GM21423 (cell line): ENCODE measurements at regions not wholly inside any gene's neighbourhood (a gene's known extent, or its start where the extent isn't known, plus 50 kb on each side); places are given as distances from the start of the nearest gene placed in this dataset.

Experiments used
- ATAC-seq: cut with Tn5 transposase; IDR thresholded peaks from one replicate; pipeline ENCODE4 v1.9.1; 2021; ENCODE audit warnings: mild to moderate bottlenecking, moderate library complexity; ENCODE audit not compliant: unreplicated experiment

DNA sequence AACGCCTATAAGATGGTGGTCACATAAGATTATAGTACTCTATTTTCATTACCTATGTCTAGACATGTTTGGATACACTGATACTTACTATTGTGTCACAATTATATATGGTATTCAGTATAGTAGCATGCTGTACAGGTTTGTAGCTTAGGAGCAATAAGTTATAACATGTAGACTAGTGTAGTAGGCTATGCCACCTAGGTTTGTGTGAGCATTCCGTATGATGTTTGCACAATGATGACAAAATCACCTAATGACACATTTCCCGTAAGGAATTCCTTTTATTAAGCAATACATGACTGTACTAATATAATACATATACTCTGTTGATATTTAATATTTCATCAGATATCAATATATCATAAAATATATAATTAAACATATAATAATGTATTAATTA, 540.7 kb downstream of the BMP2 start:
- no peak for ATAC-seq

GRCh38 chr20:7313047-7313446, 545.6 kb downstream of the BMP2 start:
- no peak for ATAC-seq

DNA sequence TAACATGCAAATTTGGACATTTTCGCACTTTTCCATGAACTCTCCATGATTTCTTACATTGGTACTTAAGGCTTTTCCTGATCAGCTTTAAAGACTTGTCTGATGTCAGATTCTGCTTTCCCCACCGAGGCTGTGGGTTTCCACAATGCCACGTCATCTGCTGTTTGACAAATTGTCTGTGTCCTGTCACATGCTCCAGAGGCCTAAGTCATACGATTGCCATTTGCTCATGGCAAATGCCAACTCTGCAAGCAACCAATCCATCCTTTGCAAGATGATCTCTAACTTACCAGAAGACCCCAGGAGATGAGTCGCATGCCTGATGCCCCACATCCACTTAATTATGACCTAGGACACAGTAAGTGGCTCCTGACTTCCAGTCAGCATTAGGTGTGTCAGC, 556.5 kb downstream of the BMP2 start:
- no peak for ATAC-seq

DNA sequence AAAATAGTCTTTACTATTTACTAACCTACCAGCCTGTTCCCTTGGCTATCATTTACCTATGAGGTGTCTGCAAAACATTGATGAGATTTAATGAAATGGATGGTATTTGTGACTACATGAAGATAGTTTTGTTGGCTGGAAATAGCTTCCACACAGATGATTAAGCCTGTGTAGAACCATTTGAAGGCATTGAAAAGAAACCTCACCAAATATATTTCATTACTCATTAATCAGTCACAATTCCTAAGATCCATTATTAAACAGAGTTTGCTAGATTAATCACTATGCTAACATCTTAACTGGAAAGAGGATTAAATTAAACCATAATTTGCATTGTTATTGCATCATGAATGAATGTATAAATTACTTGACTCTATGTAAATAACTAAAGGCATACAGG, 560.3 kb downstream of the BMP2 start:
- no peak for ATAC-seq

- ATAC-seq, result no peak
These were observed 563.4 kb downstream of the BMP2 start for GRCh38 chr20:7330850-7331249.

- no peak for ATAC-seq
These were observed 564.7 kb downstream of the BMP2 start for GRCh38 chr20:7332169-7332568.

GRCh38 chr20:7333841-7334240, 566.4 kb downstream of the BMP2 start:
- ATAC-seq, result no peak

DNA sequence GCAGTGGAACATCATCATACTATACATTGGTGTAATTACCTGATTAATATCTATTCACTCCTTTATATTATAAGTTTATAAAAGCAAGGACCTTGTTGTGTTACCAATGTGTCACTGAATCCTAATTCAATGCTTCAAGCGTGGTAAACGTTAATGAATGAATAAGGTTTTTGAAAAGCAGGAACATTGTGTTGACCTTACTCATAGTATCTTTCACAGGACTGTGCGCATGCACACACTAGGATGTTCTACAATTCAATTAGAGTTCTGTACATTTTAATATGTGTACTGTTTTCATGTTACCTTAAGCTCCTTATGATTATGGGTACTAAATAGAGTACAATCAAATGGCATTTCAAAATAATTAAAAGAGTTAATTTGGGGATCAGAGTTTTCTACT, 578.5 kb downstream of the BMP2 start:
- no peak for ATAC-seq

- ATAC-seq, result no peak
These were observed 579.1 kb downstream of the BMP2 start for GRCh38 chr20:7346562-7346961.

GRCh38 chr20:7347409-7347808, 579.9 kb downstream of the BMP2 start:
- no peak for ATAC-seq

DNA sequence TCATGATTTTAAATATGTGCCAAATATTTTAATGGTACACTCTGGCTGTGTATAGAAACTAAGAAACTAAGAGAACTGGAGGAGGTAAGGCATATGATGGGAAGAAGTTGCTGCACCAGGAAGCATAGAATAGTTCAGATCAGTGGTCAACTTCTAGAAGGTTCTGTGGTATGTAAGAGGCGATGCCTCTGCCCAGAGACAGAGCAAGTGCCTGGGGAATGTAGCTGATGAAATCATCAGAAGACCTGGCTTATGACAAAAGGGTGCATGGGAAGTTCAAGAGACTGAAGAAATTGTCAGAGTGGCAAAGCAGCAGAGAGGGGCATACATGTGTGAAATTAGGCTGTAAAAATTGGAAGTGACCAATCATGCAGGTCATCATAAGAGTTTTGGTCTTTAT, 580.8 kb downstream of the BMP2 start:
- no peak for ATAC-seq

- ATAC-seq, result no peak
These were observed 584.7 kb downstream of the BMP2 start for GRCh38 chr20:7352165-7352564.

DNA sequence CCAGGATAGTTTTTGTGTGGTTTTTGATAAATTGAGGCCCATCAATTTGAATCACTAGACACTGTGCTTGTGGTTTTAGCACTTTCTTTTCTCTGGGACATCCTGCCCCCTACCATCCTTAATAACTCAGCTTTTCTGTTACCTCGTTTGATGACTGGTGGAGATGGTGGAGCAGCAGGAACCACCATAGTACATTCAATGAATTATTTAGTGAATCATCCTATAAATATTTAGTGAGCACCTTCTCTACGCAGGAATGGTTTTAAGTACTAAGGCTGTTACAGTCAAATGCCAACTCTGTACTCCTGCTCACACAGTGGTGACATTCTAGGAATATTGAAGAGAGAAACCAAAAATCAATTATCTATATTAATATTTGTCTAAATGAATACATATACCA, 585.2 kb downstream of the HAO1 start:
- ATAC-seq, result no peak

DNA sequence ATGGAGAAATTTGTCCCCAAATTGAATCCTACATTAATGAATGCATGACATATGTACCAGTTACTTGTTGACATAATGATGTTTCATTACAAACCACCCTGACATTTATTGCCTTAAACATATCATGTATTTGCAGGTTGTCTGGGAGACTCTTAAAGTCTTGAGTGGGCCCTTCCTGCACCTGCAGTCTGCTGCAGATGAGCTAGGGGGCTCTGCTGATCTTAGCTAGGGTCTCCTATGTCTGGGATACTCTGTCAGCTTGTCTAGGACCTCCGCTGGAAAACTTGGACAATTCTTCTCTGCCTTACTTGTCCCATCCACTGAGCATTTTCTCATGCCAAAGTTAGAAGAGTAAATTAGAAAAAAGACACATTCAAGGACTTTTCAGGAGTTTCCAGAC, 581.6 kb downstream of the HAO1 start:
- no peak for ATAC-seq

DNA sequence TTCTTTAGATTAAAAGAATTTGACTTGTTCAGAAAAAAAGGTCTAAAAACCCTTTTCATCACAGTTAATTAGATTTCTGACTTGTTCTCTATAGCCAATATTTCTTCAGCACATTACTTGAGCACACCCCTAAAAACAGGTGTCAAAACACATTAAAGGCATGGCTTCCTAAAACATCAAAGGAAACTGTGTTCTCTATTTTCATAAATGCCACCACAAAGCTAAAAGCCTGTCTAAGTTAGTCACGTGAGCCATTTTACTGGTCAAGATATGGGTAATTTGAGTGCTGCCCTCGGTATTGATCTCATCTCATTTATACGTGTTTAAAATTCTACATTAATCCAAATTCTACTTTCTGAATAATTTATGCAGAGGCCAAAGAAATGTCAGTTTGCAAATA, 580.5 kb downstream of the HAO1 start:
- no peak for ATAC-seq

DNA sequence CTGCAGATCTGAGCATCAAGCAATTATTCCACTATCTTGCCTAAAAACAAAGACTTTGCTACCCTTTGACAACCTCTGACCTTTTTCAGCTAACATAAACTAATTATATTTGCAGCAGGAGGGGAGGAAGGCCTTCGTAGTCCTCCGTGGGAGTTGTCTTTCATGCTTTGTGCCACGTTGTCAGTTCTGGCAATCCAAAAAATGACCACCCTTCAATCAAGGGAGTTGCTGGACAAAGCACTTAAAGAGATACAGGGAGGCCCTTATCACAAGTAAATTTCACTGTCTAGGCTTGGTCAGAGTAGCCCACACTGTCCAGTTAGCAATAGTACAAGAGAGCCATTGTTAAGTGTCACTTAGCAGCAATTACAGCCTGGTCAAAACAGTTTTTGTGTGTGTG, 578.9 kb downstream of the HAO1 start:
- no peak for ATAC-seq

DNA sequence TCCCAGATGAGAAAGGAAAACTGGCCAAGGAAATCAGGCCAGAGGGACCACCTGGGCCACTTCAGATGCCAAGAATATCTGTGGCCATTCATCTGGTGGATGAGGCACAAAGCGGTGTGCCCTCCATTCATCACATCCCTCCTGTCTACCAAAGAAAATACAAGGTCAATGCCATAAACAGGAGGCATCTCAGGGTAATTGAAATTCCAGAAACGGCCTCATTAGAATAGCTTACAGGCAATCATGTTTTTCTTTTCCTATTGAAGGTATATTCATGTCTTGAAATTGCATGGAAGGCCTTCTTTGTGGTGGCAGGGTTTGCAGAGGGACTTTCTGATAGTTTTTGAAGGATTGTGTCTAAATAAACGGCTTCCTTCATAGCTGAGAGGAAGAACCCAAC, 578.3 kb downstream of the HAO1 start:
- no peak for ATAC-seq

DNA sequence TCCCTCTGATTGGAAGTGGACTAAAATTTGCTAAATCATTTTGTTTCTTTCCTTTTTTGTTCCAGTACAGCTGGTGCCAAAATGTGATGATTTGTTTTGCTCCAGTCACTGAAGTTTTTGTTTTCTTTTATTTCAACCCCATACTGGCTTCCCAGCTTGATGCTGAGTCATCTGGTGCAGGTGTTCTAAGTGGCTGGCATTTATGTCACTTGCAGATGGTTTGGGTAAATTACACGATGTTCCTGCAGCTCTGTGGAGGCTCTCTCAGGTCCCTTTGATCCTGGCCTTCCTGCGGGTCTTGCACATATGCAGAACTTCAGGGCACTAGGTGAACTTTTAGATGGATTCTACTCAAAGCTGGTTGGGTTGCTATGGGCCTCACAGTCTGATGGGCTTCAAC, 577.7 kb downstream of the HAO1 start:
- ATAC-seq, result no peak

DNA sequence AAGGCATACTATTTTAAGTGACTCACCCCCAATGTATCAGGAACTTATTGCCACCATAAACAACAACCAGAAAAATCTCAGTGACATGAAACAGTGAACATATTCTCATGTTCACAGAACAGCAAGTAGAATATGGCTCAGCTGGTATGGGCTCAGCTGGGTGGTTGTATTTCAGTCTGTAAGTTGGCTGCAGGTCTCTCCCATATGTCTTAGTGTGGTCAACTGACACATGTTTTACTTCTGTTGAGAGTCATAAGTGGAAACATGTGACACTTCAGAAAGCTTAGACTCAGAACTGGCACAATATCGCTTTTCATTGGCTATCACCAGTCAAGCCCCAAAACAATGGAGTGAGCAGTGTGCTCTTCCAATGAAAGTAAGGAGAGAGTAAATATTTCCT, 574.1 kb downstream of the HAO1 start:
- ATAC-seq, result no peak

- ATAC-seq, result no peak
These were observed 568.6 kb downstream of the HAO1 start for GRCh38 chr20:7371518-7372163.

DNA sequence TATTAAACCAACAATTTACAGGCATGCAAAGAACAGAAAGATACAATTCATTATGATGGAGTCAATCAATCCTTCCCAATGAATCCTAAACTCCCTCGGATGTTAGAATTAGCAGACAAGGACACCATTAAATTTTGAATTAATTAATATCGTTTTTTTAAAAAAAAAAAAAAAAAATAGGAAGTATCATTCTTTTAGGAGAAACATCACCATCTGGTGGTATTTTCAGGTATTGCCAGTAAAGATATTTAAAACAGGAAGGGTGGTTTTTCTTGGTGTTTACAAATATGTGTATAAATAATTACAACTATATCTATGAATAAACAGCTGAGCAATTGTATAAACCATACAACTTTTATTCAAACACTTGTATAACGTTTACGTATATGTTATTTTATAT, 564.4 kb downstream of the HAO1 start:
- no peak for ATAC-seq

- no peak for ATAC-seq
These were observed 561.2 kb downstream of the HAO1 start for GRCh38 chr20:7378864-7379605.
